ENCODE measurements at regions not wholly inside any gene's neighbourhood (a gene's known extent, or its start where the extent isn't known, plus 50 kb on each side); places are given as distances from the start of the nearest gene placed in this dataset.

GRCh38 chr5:167303582-167303981, 987.9 kb upstream of the WWC1 start:
- Mint-ChIP-seq H3K4me1 (ENCODE audit: insufficient read depth, unreplicated experiment) (peaks cover 9% of the 10 kb centered on the region), H3K4me3 (ENCODE audit: unreplicated experiment) (no peak overlapping the region), H3K27me3 (ENCODE audit: insufficient read depth, unreplicated experiment) (no peaks in the 10 kb centered on the region), H3K27ac (ENCODE audit: low read depth, unreplicated experiment) (no peak overlapping the region), H3K36me3 (ENCODE audit: insufficient read depth, unreplicated experiment) (no peaks in the 10 kb centered on the region), H3K9me3 (ENCODE audit: unreplicated experiment) (peaks cover 6% of the 10 kb centered on the region)
- no peak for TF ChIP-seq CTCF (IDR thresholded peaks at IDR 0.05; ENCODE audit: unreplicated experiment)
- POLR2A ChIA-PET: interaction anchor here (2.9 kb wide), 1 partner anchor 9 kb away, joined by 13 read pairs; no protein-coding TSS in a partner anchor
- CTCF ChIA-PET: interaction anchor here (0.6 kb wide), 1 partner anchor 665 kb away, joined by 6 read pairs; no protein-coding TSS in a partner anchor
- BruUV-seq (replicated peaks): no TSS peak
- intact Hi-C loops (cut with micrococcal nuclease): no loop called here
- DNase-seq (ENCODE audit: unreplicated experiment): no peak

DNA sequence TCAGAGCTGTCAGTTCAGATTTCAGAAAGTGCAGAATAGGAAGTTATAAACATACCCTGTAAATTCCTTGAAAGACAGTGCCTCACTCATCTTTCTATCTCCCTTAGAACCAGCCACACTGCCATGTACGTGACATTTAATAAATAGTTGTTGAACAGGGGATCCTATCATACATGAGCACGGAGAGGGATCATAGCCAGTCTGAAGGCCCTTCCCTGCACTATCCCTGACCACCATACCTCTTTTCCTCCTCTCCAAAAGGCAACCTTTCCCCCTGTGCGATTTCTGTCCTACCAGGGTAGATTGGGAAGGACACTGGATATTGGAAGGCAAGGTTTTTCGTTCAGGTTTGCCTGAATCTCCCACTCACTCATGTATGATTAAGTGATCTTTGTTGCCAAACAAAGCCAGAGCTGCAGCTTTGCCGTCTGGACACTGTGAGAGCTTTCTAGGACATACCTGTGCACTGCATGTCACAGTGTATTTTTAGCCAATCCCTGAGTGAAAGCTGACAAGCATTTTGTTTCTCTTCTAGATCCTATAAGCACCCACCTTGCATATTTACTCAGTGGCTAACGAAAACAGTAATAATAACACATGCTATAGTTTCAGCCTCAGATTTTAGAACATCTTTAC, 986.5 kb upstream of the WWC1 start:
- H3K9me3 Mint-ChIP-seq (ENCODE audit: unreplicated experiment): peaks cover 6% of the 10 kb centered on the region
- H3K36me3 Mint-ChIP-seq (ENCODE audit: insufficient read depth, unreplicated experiment): no peaks in the 10 kb centered on the region
- CTCF ChIA-PET: interaction anchor here (0.6 to 1.2 kb wide), 5 partner anchors 21 to 950 kb away, joined by 3 to 6 read pairs (median 3); no protein-coding TSS in a partner anchor
- BruUV-seq (replicated peaks): no TSS peak
- POLR2A ChIA-PET: interaction anchor here (0.6 to 2.9 kb wide), 4 partner anchors 10 to 916 kb away, joined by 3 to 13 read pairs (median 3); no protein-coding TSS in a partner anchor
- peaks cover 4% of the 10 kb centered on the region for H3K4me1 Mint-ChIP-seq (ENCODE audit: insufficient read depth, unreplicated experiment)
- DNase-seq (ENCODE audit: unreplicated experiment): no peak
- no peak overlapping the region for H3K4me3 Mint-ChIP-seq (ENCODE audit: unreplicated experiment)
- no peak for TF ChIP-seq CTCF (IDR thresholded peaks at IDR 0.05; ENCODE audit: unreplicated experiment)
- no peaks in the 10 kb centered on the region for H3K27me3 Mint-ChIP-seq (ENCODE audit: insufficient read depth, unreplicated experiment)
- H3K27ac Mint-ChIP-seq (ENCODE audit: low read depth, unreplicated experiment): no peak overlapping the region
- intact Hi-C loops (cut with micrococcal nuclease): no loop called here

DNA sequence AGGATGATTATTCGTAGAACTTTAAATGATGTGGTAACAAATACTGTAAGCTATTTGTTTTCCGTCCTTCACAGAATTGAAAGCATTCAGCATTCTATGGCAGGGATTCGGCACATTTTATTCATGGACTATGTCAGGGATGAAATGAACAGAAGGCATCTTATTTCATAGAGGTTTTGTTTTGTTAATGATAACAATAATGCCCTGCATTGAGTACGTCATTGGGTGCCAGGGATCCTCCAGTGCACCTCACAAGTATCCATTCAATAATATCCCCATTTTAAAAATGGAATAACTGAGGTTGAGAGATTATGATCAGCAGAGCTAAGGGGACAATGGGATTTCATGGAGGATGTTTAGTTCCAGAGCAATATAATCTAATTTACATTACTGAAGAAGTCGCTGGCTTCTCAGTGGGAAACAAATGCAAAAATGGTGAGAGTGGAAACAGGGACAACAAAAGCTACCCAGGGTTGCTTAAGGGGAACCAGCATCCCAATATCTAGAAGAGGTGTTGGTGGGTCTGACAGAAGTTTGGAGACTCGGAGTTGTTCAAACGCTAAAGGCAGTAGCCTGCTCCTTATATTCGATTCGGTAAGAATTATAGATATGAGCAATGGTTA, 985.7 kb upstream of the WWC1 start:
- Mint-ChIP-seq H3K9me3 (ENCODE audit: unreplicated experiment) (peaks cover 6% of the 10 kb centered on the region), H3K36me3 (ENCODE audit: insufficient read depth, unreplicated experiment) (no peaks in the 10 kb centered on the region), H3K27me3 (ENCODE audit: insufficient read depth, unreplicated experiment) (no peaks in the 10 kb centered on the region), H3K4me3 (ENCODE audit: unreplicated experiment) (no peak overlapping the region), H3K4me1 (ENCODE audit: insufficient read depth, unreplicated experiment) (no peaks in the 10 kb centered on the region), H3K27ac (ENCODE audit: low read depth, unreplicated experiment) (no peak overlapping the region)
- intact Hi-C loops (cut with micrococcal nuclease): no loop called here
- ChIA-PET CTCF (interaction anchor here (0.6 to 1.2 kb wide), 4 partner anchors 22 to 951 kb away, joined by 3 to 6 read pairs (median 3); no protein-coding TSS in a partner anchor), POLR2A (interaction anchor here (0.7 to 2.9 kb wide), 2 partner anchors 11 to 184 kb away, joined by 3 to 13 read pairs; no protein-coding TSS in a partner anchor)
- TF ChIP-seq CTCF (IDR thresholded peaks at IDR 0.05; ENCODE audit: unreplicated experiment): no peak
- no peak for DNase-seq (ENCODE audit: unreplicated experiment)
- no TSS peak for BruUV-seq (replicated peaks)

DNA sequence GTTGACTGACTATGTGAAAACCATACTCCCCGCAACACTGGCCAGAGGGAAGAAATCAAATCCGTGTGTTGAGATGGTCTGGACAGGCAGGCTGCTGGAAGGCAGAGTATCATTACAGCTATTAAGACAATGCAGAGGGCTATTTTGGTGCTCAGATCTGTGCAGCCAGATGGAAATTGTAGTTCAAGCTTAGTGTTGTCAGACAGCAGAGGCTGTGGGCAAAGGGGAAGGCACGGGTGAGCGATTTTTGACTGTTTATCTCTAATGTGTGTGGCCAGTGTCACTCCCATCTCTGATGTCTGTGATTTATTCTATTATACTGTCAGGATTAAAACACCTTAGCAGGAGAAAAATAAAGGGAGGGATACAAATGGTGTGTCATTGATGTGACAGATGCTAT, 984.4 kb upstream of the WWC1 start:
- TF ChIP-seq CTCF (IDR thresholded peaks at IDR 0.05; ENCODE audit: unreplicated experiment): no peak
- no peak for DNase-seq (ENCODE audit: unreplicated experiment)
- POLR2A ChIA-PET: interaction anchor here (0.7 kb wide), 1 partner anchor 46 kb away, joined by 3 read pairs; no protein-coding TSS in a partner anchor
- intact Hi-C loops (cut with micrococcal nuclease): no loop called here
- Mint-ChIP-seq H3K4me3 (ENCODE audit: unreplicated experiment) (no peak overlapping the region), H3K27me3 (ENCODE audit: insufficient read depth, unreplicated experiment) (no peaks in the 10 kb centered on the region), H3K36me3 (ENCODE audit: insufficient read depth, unreplicated experiment) (no peaks in the 10 kb centered on the region), H3K9me3 (ENCODE audit: unreplicated experiment) (peaks cover 6% of the 10 kb centered on the region), H3K4me1 (ENCODE audit: insufficient read depth, unreplicated experiment) (no peaks in the 10 kb centered on the region), H3K27ac (ENCODE audit: low read depth, unreplicated experiment) (no peak overlapping the region)
- CTCF ChIA-PET: no interaction called here
- no TSS peak for BruUV-seq (replicated peaks)

Data from MCF 10A (cell line).